ENCODE measurements at regions not wholly inside any gene's neighbourhood (a gene's known extent, or its start where the extent isn't known, plus 50 kb on each side); places are given as distances from the start of the nearest gene placed in this dataset.

DNA sequence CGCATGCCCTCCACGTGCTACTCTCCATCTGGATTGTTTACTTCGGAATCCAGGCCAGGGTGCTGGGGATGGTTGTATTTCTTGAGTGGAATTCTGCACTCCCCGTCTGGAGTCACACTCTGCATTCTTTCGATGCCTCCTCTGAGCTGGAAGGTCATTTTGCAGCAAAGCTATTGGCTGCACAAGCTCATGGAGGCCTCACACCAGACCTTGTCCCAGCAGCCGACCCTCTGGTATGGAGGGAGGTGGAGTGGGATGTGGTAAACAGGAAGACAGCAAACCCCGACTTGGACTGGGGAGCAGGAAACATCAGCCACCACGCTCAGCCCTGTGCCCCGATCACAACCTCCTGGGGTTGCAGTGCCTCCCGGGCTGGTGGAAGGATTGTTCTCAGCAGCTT lies 225.3 kb upstream of the LNX1 start:
- no peak for TF ChIP-seq POLR2A (IDR thresholded peaks at IDR 0.05)
- TF ChIP-seq, protein P1, sequence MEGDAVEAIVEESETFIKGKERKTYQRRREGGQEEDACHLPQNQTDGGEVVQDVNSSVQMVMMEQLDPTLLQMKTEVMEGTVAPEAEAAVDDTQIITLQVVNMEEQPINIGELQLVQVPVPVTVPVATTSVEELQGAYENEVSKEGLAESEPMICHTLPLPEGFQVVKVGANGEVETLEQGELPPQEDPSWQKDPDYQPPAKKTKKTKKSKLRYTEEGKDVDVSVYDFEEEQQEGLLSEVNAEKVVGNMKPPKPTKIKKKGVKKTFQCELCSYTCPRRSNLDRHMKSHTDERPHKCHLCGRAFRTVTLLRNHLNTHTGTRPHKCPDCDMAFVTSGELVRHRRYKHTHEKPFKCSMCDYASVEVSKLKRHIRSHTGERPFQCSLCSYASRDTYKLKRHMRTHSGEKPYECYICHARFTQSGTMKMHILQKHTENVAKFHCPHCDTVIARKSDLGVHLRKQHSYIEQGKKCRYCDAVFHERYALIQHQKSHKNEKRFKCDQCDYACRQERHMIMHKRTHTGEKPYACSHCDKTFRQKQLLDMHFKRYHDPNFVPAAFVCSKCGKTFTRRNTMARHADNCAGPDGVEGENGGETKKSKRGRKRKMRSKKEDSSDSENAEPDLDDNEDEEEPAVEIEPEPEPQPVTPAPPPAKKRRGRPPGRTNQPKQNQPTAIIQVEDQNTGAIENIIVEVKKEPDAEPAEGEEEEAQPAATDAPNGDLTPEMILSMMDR (IDR thresholded peaks at IDR 0.05): no peak

All from lower leg skin (tissue), 3 donors.